AG10803 (cell line): ENCODE measurements at regions not wholly inside any gene's neighbourhood (a gene's known extent, or its start where the extent isn't known, plus 50 kb on each side); places are given as distances from the start of the nearest gene placed in this dataset.

Experiments used
- DNase-seq: peaks from one replicate; pipeline ENCODE4 v3.0.0; 2010; ENCODE audit warnings: low read depth
- H3K4me3 ChIP-seq: 2 replicates; pipeline ENCODE4 v1.5.1; 2011; ENCODE audit warnings: mild to moderate bottlenecking, low read length, control low read depth
- TF ChIP-seq, protein P1 (sequence below): conservative IDR thresholded peaks from 2 replicates; pipeline ENCODE4 v1.5.1; 2011; ENCODE audit warnings: mild to moderate bottlenecking, low read length, control low read depth, inconsistent platforms

DNA sequence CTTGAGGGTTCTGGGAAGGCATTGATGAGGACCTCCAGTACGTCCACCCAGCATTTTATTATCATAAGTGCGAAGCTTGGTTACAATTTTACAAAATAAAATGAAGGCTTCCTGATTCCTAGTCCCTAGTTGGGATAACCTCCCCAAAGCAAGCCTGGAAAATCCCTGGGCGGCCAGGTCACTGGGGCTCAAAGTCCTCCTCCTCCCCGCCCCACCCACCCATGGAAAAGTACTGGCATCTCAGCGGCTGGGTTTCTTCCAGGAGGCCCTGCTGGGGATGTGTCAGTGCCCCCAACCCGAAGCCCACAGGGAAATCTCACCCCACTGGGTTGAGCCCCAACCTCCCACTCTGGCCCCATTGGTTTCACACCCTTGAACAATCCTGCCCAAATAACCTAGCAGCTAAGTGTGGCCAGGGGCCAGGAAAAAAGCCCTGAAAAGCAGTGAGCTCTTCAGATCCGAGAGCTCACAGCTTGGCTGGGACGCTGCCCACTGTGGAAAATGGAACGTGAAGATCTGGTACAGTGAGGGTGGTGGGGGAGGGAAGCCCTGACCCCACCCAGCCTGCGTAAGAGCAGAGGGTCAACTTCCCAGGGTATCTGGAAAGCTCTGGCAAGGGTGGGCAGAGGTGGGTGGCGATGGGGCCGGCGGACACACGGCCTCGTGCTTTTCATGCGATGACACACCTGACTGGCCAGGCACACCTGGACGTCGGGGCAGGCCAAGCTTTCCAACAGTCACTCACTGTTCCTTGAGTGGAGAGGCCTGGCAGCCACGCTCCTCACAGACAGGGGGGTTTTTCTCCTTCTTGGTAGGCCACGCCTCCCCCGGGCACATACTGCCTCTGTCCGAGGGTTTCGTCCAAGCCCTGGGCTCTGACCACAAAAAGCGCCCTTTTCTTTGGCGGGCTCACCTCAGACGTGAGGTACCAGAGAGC, 324.5 kb downstream of the SOX9 start:
- DNase-seq, result no peak
- TF ChIP-seq, protein P1, sequence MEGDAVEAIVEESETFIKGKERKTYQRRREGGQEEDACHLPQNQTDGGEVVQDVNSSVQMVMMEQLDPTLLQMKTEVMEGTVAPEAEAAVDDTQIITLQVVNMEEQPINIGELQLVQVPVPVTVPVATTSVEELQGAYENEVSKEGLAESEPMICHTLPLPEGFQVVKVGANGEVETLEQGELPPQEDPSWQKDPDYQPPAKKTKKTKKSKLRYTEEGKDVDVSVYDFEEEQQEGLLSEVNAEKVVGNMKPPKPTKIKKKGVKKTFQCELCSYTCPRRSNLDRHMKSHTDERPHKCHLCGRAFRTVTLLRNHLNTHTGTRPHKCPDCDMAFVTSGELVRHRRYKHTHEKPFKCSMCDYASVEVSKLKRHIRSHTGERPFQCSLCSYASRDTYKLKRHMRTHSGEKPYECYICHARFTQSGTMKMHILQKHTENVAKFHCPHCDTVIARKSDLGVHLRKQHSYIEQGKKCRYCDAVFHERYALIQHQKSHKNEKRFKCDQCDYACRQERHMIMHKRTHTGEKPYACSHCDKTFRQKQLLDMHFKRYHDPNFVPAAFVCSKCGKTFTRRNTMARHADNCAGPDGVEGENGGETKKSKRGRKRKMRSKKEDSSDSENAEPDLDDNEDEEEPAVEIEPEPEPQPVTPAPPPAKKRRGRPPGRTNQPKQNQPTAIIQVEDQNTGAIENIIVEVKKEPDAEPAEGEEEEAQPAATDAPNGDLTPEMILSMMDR, result no peak
- no peak overlapping the region for H3K4me3 ChIP-seq

DNA sequence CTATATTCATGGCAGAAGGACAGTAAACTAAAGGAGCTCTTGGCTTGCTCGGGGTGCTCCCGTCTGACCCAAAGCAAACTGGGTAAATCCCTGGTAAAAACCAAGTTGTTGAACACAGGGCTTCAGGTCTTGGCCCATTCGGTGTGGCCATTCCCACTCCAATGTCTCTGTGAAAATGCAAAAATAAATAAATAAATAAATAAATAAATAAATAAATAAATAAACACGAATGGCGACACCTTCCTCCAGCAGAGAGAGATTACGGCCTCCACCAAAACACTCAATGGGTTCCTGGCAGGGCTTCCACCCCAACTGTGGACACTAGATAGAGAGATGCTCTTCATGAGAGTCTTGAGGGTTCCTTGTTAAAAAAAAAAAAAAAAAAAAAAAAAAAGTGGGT, 325.3 kb downstream of the SOX9 start:
- DNase-seq, result no peak
- no peak overlapping the region for H3K4me3 ChIP-seq
- TF ChIP-seq, protein P1, result no peak

DNA sequence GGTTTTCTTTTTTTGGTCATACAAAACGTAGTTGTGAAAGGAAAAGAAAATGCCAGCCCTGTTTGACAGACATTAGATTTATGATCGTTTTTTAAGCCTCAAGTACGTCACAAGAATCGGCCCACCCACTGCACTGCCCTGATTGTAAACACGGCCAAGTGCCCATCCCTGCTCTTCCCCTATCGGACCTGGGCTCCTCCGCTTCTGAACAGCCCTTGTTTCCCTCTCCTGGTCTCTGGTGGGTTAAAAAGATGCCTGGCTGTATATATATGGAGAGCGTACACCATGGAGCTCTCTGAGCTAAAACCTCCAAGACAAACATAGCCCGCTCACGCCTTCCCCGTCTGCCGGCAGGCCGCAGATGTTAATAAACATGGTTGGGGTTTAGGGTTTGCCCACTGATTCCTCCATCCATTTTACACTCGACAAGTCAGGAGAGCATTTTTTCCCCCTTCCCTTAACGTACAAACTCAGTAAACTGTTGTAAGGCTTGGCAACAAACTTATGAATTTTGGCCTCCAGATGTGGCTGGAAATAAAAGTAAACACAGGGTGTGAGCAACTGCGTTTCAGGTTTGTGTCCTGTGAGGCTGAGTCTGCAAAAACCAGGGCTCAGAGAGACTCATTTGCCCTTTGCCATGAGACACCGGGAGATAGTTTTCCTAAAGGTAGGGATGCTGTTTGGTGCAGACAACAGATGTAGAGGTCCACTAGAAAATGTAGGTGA, 325.9 kb downstream of the SOX9 start:
- TF ChIP-seq, protein P1, result no peak
- DNase-seq, result no peak
- no peak overlapping the region for H3K4me3 ChIP-seq

DNA sequence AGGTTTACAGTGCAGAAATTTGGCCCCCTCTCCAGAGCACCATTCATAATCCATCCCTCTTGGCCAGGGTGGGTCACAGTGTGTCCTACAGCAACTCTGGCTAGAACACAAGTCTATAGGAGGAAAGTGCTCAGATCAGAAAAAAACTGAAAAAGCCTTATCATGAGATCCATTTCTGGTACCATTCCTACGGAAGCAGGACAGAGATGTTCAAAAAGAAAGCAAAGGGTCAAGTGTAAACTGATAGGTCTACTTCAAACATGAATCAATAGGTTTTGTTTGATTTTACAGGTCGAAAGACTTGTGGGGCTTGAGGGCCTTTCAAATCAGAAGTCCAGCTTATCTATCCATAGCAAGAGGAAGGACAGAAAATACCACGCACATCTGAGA, 326.4 kb downstream of the SOX9 start:
- no peak overlapping the region for H3K4me3 ChIP-seq
- no peak for DNase-seq
- TF ChIP-seq, protein P1, result no peak

DNA sequence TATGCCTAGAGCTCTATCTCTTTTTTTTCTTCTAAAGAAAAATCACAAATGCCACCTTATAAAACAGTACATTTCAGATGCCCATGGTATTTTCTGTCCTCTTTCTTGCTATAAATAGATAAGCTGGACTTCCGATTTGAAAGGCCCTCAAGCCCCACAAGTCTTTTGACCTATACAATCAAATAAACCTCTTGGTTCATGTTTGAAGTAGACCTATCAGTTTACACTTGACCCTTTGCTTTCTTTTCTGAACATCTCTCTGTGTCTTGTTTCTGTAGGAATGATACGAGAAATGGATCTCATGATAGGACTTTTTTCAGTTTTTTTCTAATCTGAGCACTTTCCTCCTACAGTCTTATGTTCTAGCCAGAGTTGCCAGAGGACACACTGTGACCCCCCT, 327.2 kb downstream of the SOX9 start:
- no peak for DNase-seq
- TF ChIP-seq, protein P1, result no peak

DNA sequence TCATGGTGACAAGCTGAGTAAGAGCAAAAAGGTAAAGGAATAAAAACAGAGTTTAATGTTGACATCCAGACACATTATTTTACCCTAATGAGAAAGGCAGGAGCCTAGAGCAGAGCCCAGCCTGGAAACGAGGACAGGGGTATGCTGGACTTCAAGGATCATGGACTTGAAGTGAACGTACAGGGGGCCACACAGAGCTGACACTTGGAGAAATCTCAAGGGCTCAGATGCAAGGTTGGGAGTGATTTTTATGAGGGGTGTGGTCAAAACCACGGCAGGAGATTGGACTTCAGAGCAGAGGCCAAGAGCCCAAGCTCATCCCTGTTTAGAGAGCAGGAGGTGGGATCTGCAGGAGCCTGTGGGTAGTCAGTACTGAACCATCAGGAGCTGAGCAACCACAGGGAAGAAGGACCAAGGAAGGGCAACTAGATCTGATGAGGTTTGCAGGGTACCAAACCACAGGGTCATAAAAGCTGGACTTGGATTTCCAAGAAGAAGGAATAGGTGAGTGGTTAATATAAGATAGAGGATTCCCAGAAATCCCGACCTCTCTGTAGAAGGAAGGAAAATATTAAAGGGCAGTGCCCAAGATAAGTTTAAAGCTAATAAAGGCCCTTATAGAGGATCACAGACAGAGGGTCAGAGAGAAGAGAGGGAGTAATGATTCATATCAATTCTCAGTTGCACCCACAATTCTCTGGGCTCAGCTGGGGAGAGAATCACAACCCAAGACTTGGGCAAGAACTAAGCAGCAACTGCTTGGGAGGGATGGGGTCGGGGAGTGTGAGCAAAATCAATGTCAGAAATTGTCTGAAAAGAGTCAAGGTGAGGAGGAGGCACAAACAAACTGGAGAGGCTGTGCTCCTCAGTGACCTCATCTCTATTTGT, 331.7 kb downstream of the SOX9 start:
- TF ChIP-seq, protein P1, result no peak
- no peak overlapping the region for H3K4me3 ChIP-seq
- no peak for DNase-seq

More for the DNA sequence above, 327.2 kb downstream of the SOX9 start:
- H3K4me3 ChIP-seq, result no peak overlapping the region
